ENCODE measurements at regions not wholly inside any gene's neighbourhood (a gene's known extent, or its start where the extent isn't known, plus 50 kb on each side); places are given as distances from the start of the nearest gene placed in this dataset.

DNA sequence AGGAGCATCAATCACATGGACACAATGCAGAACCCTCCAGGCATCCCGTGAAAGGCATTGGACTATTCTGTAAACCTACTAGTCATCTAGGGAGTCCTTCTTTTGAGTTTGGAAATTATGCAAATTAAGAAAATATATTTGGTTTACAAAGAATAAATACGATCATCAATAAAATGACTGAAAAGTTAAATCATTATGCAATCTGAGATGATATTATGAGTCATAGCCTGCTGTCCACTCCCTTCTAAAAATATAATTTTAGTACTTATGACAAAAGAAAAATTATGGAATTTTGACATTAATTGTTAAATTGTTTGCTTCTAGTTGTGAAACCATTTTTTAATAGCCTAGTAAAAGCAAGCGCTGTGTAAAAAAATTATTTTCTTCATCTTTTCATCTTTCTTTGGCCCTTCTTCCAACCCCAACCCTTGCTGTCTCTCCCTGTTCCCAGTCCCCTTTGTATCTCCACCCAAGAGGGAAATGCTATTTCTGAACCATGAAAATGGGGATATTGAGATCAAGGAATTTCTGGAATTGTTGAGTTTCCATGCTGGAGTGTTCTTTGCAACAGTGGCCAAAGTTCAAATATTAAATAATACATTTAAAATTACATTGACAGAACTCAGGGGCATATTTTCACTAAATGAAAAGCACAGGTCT, 599.8 kb downstream of the COL12A1 start:
- TF ChIP-seq CTCF (conservative IDR thresholded peaks at IDR 0.05; ENCODE audit: low read depth, low read length), result no peak
- no peak for TF ChIP-seq EZH2phosphoT487 (IDR thresholded peaks at IDR 0.05; ENCODE audit: borderline replicate concordance, low read length)
